K562 (cell line): ENCODE measurements at regions not wholly inside any gene's neighbourhood (a gene's known extent, or its start where the extent isn't known, plus 50 kb on each side); places are given as distances from the start of the nearest gene placed in this dataset.

ENCODE experiments used
- CTCF ChIP-seq, 3 experiments: IDR thresholded peaks in 2 of 3; conservative IDR thresholded peaks in 1 of 3; 2 replicates each; pipeline ENCODE4 v1.5.1; 2011 to 2012; ENCODE audit warnings: low read length in 3 of 3, mild to moderate bottlenecking in 3 of 3, control low read depth in 2 of 3, improper control_type of control experiment in 1 of 3, inconsistent platforms in 1 of 3, low read depth in 1 of 3, mixed read lengths in 1 of 3, moderate library complexity in 1 of 3; ENCODE audit not compliant: insufficient read depth in 2 of 3
- TRIM24 ChIP-seq, 2 experiments: fragments of 450-650 bp; IDR thresholded peaks; 2 replicates each; pipeline ENCODE4 v1.6.1; 2016
- TF ChIP-seq, protein P1 (sequence below), 3 experiments: fragments of 200-800 bp in 1 of 3; sonication (Bioruptor generic) in 1 of 3; sonication (generic) in 1 of 3; formaldehyde crosslinking in 1 of 3; IDR thresholded peaks; 2 replicates each; pipeline versions ENCODE4 v1.6.1 to v1.8.0; 2016 to 2022; ENCODE audit warnings: mild to moderate bottlenecking in 2 of 3, missing compliant biosample characterization in 2 of 3, missing genetic modification characterization in 2 of 3, missing genetic modification reagents in 1 of 3

GRCh38 chr7:9962742-9963141 is 1010.9 kb upstream of the PHF14 start:
- TF ChIP-seq TRIM24 (IDR thresholded peaks at IDR 0.05) (no peak), CTCF (IDR thresholded peaks at IDR 0.05 in 2 of 3, conservative IDR thresholded peaks at IDR 0.05 in 1 of 3; ENCODE audit: insufficient read depth in 2 of 3, low read depth in 1 of 3, low read length in 3 of 3) (no peak)
- TF ChIP-seq, protein P1, sequence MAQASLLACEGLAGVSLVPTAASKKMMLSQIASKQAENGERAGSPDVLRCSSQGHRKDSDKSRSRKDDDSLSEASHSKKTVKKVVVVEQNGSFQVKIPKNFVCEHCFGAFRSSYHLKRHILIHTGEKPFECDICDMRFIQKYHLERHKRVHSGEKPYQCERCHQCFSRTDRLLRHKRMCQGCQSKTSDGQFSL (CRISPR knock-in tag; IDR thresholded peaks at IDR 0.05), result no peak
- TF ChIP-seq, protein P1 (tag; IDR thresholded peaks at IDR 0.05), result no peak
